Neuron (in vitro differentiated cells): ENCODE measurements at regions not wholly inside any gene's neighbourhood (a gene's known extent, or its start where the extent isn't known, plus 50 kb on each side); places are given as distances from the start of the nearest gene placed in this dataset.
"Not testable (repeated sequence)": the region's sequence is repeated elsewhere in the genome, so short reads cannot be mapped to it uniquely, and the experiment has no call there.

Experiments
- H2AFZ ChIP-seq: one replicate; pipeline ENCODE4 v1.6.1; 2013; ENCODE audit warnings: low read depth, mild to moderate bottlenecking, inconsistent platforms, low read length, moderate library complexity
- H3K27me3 ChIP-seq: one replicate; pipeline ENCODE4 v1.6.1; 2013; ENCODE audit warnings: low read length; ENCODE audit not compliant: insufficient read depth
- H3K36me3 ChIP-seq: one replicate; pipeline ENCODE4 v1.6.1; 2013; ENCODE audit warnings: low read length; ENCODE audit not compliant: insufficient read depth
- H3K4me1 ChIP-seq: one replicate; pipeline ENCODE4 v1.6.1; 2013; ENCODE audit warnings: low read length; ENCODE audit not compliant: insufficient read depth
- H3K4me3 ChIP-seq: 2 replicates; pipeline ENCODE4 v1.5.1; 2013; ENCODE audit warnings: mild to moderate bottlenecking, low read length, moderate library complexity
- H3K9me3 ChIP-seq: one replicate; pipeline ENCODE4 v1.6.1; 2013; ENCODE audit warnings: low read length

DNA sequence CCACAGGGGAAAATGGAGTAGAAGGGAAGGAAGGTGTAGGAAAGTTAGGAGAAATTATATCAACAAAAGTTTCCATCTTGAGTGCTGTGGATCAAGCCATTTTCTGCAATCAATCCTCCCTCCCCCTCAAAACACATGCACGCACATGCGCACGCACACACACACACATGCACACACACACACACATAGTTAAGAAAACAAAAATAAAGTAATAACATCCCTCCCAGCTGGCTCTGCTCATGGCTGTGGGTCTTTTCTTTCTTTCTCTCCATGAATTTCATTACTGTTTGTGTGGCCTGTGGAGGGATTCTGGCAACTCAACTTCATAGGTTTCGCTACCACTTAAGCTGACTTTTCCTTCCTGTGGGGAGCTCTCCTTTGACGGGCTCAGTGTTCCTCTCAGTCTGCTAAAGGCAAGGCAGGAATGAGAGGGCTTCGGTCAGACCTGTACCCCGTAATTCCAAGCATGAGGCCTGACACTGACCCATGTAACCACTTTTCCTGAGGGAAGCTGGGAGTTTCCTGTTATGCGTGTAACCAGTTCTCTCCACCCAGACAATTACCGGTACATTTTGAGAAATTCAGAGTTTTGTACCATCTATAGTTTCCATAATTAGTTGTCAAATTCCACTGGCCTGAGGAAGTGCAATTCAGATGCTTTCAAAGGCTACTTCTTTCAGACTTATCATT is 79.8 kb downstream of the ZNF92 start:
- no peak overlapping the region for H2AFZ ChIP-seq
- H3K4me3 ChIP-seq: no peak overlapping the region
- H3K36me3 ChIP-seq: no peaks in the 10 kb centered on the region
- H3K4me1 ChIP-seq: peaks cover 2% of the 10 kb centered on the region
- H3K27me3 ChIP-seq: peaks cover 3% of the 10 kb centered on the region
- no peaks in the 10 kb centered on the region for H3K9me3 ChIP-seq

DNA sequence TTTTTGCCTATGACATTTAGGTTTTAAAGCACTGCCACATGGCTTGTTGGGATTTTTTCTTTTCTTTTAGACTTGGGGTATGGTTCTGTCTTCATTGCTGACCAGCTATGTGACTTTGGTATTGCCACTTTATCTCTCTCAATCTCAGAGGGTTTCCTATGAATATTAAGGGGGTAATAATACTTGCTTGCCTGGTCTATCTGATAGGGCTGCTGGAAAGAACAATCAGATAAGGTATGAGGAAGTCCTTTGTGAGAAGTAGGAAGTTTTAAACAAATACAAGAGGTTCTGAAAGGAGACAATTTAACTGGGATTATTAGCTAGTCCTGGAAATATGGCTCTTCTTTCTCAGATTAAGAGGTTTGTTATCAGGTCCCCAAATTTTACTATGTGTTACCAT is 80.8 kb downstream of the ZNF92 start:
- no peaks in the 10 kb centered on the region for H3K9me3 ChIP-seq
- peaks cover 3% of the 10 kb centered on the region for H3K27me3 ChIP-seq
- H3K36me3 ChIP-seq: no peaks in the 10 kb centered on the region
- no peak overlapping the region for H2AFZ ChIP-seq
- no peak overlapping the region for H3K4me3 ChIP-seq
- H3K4me1 ChIP-seq: peaks cover under 1% of the 10 kb centered on the region

DNA sequence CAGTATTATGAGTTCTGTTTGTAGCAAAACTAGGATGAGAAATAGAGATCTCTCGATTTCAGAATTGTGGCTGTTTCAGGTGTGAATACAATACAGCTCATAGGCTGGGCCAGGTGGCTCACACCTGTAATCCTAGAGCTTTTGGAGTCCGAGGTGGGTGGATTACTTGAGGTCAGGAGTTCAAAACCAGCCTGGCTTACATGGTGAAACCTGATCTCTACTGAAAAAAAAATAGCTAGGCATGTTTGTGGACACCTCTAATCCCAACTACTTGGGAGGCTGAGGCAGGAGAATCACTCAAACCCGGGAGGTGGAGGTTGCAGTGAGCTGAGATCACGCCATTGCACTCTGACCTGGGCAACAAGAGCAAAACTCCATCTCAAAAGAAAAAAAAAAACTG is 81.4 kb downstream of the ZNF92 start:
- H3K9me3 ChIP-seq, H2AFZ ChIP-seq, H3K27me3 ChIP-seq, H3K4me3 ChIP-seq, H3K4me1 ChIP-seq, H3K36me3 ChIP-seq: not testable (repeated sequence)

DNA sequence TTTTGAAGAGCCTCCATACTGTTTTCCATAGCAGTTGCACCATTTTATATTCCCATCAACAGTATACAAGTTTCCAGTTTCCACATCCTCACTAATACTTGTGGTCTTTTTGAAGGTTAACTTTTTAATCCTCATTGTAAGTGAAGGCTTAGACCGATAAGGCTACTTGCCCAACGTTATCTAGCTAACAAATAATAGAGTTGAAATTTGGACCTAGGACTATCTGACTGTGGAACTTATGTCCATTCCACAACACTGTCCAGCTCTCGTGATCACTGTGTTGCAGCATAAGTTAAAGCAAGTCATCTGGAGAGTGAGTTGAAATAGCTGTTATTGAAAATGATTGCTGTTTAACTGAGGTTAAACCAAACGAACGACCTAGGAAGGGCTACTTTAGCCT is 84.0 kb downstream of the ZNF92 start:
- Histone ChIP-seq H3K27me3 (peaks cover 3% of the 10 kb centered on the region), H3K4me1 (no peaks in the 10 kb centered on the region), H2AFZ (no peak overlapping the region), H3K36me3 (no peaks in the 10 kb centered on the region), H3K4me3 (no peak overlapping the region), H3K9me3 (no peaks in the 10 kb centered on the region)

DNA sequence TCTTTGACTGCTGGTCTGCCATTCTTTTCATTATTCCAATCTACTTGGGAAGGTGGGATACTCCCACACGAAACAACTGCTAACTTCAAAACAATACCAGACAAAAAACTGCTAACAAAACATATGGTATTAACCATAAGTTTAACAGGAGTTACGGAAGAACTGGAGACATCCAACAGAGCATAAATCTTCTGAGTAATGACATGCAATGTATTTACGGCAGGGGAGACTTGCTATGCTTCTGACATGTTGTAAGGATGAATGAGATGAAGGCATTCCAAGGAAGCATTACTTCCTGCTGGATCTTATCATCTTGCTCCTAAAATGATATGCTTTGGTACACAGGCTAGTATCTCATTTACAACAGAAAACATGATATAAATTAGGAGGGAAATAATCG is 85.8 kb downstream of the ZNF92 start:
- H3K9me3 ChIP-seq: no peaks in the 10 kb centered on the region

DNA sequence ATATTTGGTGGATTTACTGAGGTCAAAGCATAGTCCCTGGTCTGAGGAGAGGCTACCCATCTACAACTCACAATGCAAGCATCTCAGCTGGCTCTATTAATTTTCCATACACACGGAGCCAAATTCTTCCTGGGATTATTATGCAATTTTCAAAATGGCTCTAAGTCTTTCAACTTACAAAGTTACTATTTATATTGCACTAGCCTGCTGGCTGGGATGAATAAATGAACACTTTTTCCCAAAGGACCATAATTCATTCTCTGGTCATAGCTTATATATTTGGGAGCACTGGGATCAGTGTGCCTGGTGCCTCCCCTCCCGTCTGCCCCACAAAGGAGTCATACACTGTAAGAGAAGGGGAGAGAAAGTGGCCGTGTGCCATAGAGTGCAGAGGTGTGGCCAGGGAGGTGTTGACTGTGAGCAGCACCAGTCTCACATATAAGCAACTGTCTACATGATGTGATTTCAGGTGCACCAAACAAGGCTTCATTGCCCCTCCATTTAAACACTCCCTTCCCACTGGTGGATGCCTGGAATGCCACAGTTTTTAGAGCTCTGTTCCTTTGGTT is 88.6 kb downstream of the ZNF92 start:
- Histone ChIP-seq H3K4me3 (no peak overlapping the region), H3K27me3 (peaks cover 3% of the 10 kb centered on the region), H2AFZ (no peak overlapping the region), H3K36me3 (no peaks in the 10 kb centered on the region), H3K4me1 (no peaks in the 10 kb centered on the region), H3K9me3 (no peaks in the 10 kb centered on the region)

More for the DNA sequence above, 85.8 kb downstream of the ZNF92 start:
- Histone ChIP-seq H3K4me1 (no peaks in the 10 kb centered on the region), H3K27me3 (peaks cover 3% of the 10 kb centered on the region), H2AFZ (no peak overlapping the region), H3K4me3 (no peak overlapping the region), H3K36me3 (no peaks in the 10 kb centered on the region)

DNA sequence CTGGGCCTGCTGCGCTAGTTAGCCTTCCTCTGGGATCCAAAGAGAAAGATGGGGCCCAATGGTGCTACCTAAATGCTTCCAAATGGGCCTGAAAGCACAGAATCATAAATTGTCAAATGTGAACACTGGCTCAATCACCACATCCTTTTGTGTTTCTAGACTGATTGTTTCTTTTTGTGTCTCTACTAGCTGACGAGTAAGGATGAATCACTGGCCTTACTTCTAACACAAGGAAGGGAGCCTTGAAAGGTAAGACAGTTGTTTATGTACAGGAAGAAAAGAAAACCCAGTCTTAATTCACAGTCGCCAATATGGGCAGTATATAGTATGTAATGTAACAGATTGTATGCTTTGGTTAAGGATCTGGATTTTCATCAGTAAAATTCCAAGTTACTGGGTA is 89.5 kb downstream of the ZNF92 start:
- H3K27me3 ChIP-seq: no peaks in the 10 kb centered on the region
- H3K36me3 ChIP-seq: no peaks in the 10 kb centered on the region
- H3K9me3 ChIP-seq: no peaks in the 10 kb centered on the region
- no peak overlapping the region for H2AFZ ChIP-seq
- H3K4me1 ChIP-seq: no peaks in the 10 kb centered on the region
- H3K4me3 ChIP-seq: no peak overlapping the region

DNA sequence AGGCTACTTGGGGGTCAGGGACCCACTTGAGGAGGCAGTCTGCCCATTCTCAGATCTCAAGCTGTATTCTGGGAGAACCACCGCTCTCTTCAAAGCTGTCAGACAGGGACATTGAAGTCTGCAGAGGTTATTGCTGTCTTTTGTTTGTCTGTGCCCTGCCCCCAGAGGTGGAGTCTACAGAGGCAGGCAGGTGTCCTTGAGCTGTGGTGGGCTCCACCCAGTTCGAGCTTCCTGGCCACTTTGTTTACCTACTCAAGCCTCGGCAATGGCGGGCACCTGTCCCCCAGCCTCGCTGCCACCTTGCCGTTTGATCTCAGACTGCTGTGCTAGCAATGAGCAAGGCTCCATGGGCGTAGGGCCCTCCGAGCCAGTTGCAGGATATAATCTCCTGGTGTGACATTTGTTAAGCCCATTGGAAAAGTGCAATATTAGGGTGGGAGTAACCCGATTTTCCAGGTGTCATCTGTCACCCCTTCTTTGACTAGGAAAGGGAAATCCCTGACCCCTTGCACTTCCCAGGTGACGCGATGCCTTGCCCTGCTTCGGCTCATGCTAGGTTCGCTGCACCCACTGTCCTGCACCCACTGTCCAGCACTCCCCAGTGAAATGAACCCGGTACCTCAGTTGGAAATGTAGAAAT is 96.4 kb downstream of the ZNF92 start:
- not testable (repeated sequence) for H3K4me3 ChIP-seq, H3K36me3 ChIP-seq, H2AFZ ChIP-seq, H3K4me1 ChIP-seq, H3K27me3 ChIP-seq, H3K9me3 ChIP-seq

DNA sequence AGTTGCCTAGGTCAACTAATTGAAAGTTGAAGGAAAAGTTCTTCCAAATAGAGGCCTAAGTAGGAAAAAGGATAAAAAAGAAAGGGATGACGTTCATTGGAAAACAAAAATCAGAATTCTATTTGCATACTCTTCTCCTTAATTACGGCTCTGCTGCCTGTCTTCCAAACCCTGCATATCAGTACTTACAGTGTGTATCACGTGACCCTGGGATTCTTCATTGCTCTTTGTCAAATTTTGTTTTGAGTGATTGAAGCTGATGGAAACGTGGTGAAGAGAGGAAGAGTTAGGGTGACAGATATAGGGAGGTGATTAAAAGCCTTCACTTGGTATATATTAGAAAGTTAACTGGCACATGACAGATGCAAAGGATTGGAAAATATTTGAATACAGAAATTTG is 97.9 kb downstream of the ZNF92 start:
- no peak overlapping the region for H3K4me3 ChIP-seq

DNA sequence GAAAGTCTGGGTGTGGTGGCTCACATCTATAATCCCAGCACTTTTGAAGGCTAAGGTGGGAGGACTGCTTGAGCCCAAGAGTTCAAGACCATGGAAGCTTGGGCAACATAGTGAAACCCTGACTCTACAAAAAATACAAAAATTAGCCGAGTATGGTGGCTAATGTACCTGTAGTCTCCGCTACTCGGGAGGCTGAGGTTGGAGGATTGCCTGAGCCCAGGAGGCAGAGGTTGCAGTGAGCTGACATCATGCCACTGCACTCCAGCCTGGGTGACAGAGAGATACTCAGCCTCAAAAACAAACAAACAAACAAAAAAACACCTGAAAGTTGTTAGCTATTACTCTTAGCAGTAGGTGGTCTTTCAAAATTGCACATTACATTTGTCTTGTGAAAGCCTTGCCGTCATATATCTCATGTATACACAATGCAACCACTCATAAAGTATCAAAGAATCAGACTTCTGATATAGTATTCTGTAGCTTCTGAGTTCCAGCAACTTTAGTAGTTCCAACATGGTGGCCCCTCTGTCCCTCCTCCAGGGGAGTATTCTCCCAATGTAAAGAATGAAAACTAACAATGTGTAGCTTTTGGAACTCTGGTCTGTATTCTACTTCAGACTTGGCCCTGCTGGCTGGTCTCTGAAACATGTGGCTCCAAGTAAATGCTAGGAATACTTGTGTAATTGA is 101.5 kb downstream of the ZNF92 start:
- Histone ChIP-seq H3K27me3 (no peaks in the 10 kb centered on the region), H3K9me3 (no peaks in the 10 kb centered on the region), H3K4me1 (no peaks in the 10 kb centered on the region), H3K4me3 (no peak overlapping the region), H2AFZ (no peak overlapping the region), H3K36me3 (no peaks in the 10 kb centered on the region)

More for the DNA sequence above, 97.9 kb downstream of the ZNF92 start:
- no peaks in the 10 kb centered on the region for H3K27me3 ChIP-seq
- no peaks in the 10 kb centered on the region for H3K36me3 ChIP-seq
- H3K4me1 ChIP-seq: no peaks in the 10 kb centered on the region
- H3K9me3 ChIP-seq: no peaks in the 10 kb centered on the region
- H2AFZ ChIP-seq: no peak overlapping the region

DNA sequence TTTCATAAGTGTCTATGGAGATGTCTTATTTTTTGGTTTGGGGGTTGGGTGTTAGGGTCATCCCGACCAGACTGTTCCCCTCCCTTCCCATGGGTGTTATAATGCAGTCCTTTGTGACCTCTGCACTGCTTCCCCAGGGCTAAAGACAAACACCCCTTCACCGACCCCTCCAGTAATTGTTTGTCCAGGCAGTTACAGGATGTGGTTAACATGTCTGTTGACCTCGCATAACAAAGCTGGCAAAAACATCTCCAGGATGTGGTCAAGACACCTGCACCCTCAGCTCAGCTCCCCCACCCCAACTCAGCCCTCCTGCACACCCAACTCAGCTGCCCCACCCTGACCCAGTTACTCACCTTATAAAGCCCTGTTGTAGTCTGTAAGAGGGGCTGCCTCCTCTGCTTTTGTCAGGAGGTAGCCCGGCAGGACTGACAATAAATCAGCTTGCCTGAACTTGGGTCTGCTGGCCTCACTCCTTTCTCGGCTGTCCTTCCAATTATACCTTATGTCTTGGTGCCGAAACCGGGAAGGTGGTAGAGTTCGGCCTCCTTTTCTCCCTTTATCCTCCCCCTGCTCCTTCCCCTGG is 102.2 kb downstream of the ZNF92 start:
- Histone ChIP-seq H3K4me3 (no peak overlapping the region), H3K36me3 (no peaks in the 10 kb centered on the region), H3K27me3 (no peaks in the 10 kb centered on the region)

DNA sequence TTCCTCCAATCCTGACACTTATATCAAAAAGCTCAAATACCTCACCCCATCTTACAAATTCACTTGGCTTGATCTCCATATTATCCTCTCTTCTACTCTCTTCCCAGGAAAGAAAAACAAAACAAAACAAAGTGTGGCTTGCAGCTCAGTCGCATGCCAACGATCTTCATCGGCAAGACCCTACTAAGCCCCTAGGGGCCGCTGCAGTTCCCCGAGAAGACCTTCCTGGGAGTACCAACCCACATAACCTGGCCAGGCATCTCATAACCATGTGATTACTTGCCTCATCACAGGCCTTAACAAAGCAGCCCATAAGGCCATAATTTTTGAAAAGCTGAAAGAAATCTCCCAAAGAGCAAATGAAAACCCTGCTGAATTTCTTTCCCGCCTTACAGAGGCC is 103.7 kb downstream of the ZNF92 start:
- Histone ChIP-seq H3K9me3 (no peaks in the 10 kb centered on the region), H3K4me1 (no peaks in the 10 kb centered on the region), H3K27me3 (no peaks in the 10 kb centered on the region), H3K4me3 (no peak overlapping the region), H2AFZ (no peak overlapping the region), H3K36me3 (no peaks in the 10 kb centered on the region)

More for the DNA sequence above, 102.2 kb downstream of the ZNF92 start:
- Histone ChIP-seq H2AFZ (no peak overlapping the region), H3K4me1 (no peaks in the 10 kb centered on the region), H3K9me3 (no peaks in the 10 kb centered on the region)

DNA sequence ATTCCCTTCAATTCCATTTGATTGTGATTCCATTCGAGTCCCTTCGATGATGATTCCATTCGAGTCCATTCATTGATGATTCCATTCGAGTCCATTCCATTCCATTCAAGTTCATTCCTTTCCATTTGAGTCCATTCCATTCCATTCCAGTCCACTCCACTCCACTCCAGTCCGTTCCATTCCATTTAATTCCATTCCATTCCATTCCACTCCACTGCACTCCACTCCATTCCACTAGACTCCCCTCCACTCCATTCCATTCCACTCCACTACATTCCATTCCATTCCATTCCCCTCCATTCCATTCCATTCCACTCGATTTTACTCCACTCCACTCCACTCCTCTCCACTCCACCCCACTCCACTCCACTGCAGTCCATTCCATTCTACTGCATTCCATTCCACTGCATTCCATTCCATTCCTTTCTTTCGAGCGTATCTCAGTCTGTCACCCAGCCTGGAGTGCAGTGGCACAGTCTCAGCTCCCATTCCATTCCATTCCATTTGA is 115.7 kb downstream of the ZNF92 start:
- no peak overlapping the region for H3K4me3 ChIP-seq
- no peaks in the 10 kb centered on the region for H3K27me3 ChIP-seq
- no peaks in the 10 kb centered on the region for H3K36me3 ChIP-seq
- H3K9me3 ChIP-seq: peaks cover 2% of the 10 kb centered on the region
- no peak overlapping the region for H2AFZ ChIP-seq
- H3K4me1 ChIP-seq: no peaks in the 10 kb centered on the region
